Umbilical cord (tissue), 1 donor: ENCODE measurements at regions not wholly inside any gene's neighbourhood (a gene's known extent, or its start where the extent isn't known, plus 50 kb on each side); places are given as distances from the start of the nearest gene placed in this dataset.

ENCODE experiments used
- DNase-seq: peaks from one replicate; pipeline ENCODE4 v3.0.0-alpha.2; 2015; ENCODE audit warnings: low spot score

DNA sequence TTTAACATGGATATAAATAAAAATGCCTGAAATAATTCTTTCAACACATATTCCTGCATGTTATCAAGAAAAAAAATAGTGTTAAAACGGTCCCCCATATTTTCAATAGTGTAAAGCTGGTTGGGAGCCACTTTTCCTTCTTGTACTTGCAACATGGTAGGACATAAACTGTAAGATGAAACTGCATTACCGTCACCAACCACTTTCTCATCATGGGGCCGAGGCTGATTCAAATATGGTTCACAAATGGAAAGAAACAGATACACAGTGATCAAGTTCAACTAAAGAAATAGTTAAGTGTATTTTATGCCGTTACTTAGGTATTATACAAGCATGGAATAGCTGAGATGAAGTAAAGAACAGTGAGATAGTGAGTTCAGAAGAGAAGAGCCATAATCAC is 360.7 kb downstream of the ZEB2 start:
- no peak for DNase-seq

DNA sequence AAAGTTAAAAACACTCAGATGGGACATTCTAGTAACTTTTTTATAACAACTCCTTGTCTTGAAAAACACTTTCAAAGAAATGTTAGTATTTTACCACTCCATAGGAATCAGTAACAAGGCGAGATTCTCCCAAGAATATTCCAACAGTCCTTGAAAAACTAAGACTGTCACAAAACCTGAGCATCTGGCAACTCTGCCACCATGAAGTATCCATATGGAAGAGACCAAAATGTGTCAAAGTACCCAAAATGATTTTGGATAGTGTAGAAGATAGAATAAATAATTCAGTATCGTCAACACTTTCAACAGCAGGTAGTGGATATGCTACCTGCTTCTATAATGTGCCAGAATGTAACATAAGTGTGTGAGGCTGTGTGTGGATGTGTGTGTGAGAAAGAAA is 361.8 kb downstream of the ZEB2 start:
- DNase-seq: no peak

DNA sequence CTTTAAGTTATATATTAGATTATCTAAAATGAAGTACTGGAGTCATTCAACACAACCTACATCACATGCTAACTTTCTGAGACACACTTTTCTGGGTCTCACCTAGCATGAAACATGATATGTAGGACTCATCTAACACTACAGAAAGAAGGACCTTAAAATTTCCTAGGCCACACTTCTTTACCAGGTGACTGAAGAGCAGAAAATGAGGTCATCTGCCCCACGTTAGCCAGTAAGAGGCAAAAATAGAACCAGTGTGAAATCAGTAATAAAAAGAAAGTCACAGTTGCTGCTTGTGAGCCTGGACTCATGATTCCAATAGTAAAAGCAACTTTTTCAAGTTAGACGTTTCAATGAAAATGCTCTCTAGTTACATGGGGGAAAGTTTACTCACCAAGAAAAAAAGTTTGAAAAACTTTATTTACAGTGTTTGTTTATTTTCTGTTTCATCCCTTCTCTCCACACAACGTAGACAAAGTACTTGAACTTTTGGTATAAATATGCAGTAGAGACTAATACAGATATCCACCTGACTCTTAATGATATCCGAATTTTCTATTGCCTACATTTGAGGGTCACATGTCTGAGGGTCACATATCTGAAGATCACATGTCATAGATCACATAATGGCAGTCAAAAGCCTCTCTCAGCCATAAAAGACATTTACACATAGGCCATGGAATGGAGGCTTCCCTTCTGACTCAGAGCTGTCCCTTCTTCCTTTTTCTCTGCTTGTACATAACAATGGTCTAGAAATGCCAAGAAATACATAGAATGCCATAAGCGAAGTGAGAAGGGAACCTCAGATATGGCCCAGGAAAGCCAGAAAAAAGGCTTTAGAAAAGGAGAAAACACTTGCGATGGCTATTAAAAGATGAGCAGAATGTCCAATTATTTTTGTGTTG is 362.9 kb downstream of the ZEB2 start:
- DNase-seq: no peak

DNA sequence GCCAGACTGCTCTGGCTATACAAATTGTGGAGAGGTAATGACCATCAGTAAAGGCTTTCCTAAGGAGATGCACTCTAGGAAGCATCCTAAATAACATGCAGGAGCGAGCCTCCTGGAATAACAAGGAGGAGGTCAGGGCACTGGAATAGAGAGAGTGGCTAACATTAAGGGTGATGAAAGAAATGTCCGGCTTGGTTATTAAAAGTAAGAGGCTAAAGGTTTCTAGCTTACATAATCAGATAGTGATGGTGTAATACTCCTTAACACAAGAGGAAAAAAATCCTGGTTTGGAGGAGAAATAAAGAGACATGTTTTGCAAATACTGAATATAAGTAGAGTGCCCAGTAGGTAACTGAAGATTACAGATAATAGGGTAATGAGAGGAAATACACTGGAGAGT is 365.7 kb downstream of the ZEB2 start:
- no peak for DNase-seq

DNA sequence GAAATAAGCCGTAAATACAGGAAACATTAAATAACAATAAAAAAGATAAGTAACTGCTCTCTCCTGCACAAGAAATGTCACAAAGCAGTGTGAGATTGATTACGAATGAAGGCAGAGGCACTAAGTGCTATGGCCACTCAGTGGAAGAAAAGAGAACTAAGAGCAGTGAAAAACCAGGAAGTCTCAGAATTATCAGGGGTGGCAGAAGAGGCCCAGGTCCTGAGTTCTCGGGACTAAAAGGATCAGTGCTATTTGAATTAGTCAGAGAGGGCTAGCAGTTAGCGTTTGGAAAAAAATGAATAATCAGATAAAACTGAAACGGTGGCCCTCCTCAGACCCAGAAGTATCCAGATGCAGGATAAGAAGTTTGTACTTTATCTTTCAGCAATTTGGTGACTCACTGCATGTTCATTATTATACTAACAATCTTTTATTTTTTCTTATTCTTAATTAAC is 367.1 kb downstream of the ZEB2 start:
- peak; percentile 60 for DNase-seq

DNA sequence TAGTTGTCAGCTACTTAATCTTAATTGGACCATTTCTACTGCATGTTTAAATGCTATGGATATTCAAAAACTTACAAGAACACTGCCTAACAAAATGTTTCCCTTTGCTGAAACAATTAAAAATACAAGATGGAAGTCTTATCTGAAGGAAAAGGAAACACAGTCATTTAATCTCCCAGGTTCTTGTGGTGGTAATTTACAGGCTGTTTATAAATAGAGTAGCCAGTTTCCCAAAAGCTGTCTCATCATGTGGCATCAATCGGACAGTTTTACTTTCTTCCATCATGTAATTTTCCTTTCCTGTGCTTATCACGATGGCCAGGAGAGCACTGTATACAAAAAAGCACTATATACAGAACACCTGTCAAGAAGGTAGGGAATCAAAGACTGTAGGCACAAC is 368.1 kb downstream of the ZEB2 start:
- DNase-seq: no peak

DNA sequence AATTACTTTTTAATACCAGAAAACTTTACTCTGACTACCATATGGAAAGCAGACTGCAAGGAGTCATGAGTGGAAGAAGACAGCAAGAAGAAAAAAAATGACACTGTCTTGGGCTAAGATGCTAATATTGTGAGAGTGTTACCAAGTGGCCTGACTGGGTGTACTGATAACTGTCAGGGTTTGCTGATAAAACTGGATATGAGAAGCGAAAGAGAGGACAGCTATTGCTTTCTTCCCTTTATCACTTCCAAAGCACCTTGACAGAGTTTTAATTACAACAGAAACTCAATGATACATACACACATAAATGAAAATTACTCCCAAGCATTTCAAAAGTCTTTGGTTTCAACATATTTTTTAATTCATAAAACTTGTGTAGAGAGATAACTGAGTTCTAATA is 368.5 kb downstream of the ZEB2 start:
- DNase-seq: no peak

DNA sequence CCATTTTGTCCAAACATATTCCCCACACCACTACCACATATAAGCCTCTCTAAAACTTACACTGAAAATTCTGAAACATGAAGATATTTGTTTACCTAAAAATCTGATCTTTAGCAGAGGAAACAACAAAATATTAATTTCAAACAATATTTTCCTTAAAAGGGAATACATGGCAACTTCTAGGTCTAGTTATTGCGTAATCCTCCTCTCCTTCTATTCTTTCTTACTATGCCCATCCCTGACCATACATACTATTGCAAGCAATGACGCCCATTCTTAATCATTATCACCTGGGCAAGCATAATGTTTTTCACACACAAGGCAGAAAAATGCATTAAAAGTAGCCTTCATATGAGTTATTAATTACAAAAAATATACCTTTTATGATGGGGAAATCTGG is 372.6 kb downstream of the ZEB2 start:
- no peak for DNase-seq

DNA sequence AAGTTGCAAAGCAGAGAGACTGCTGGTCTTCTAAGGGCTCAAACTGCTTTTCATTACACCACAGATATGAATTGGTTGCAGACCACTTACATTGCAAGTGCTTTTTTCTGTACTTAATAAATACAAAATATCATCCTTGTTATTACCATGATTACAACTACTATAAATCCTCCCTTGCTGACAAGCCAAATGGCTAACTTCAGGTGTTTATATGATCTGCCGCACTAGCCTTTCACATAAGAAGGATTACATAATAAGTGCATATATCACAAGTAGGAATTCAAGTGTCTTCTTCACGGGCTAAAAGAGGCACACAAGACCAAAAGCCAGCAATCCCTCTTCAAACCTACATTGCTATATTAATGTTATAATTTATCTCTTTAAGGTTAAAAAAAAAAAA is 373.0 kb downstream of the ZEB2 start:
- no peak for DNase-seq

DNA sequence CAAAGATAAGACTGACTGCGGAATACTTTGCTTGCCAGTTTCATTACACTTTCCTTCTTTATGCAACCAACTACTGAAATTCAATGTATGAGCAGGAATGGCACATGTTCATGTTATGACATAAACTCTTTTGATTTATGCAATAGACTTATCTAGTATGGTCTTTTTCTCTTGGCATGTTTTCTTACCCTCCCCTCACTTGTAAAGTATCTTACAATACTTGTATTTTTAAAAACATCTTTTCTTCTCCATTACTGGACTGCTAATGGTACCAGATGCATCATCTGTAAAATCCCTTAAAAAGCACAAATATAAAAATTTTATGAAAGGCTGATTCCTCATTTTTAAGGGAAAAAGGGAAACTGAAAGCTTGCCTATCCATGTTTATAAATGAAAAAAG is 373.8 kb downstream of the ZEB2 start:
- peak; percentile 70 for DNase-seq

DNA sequence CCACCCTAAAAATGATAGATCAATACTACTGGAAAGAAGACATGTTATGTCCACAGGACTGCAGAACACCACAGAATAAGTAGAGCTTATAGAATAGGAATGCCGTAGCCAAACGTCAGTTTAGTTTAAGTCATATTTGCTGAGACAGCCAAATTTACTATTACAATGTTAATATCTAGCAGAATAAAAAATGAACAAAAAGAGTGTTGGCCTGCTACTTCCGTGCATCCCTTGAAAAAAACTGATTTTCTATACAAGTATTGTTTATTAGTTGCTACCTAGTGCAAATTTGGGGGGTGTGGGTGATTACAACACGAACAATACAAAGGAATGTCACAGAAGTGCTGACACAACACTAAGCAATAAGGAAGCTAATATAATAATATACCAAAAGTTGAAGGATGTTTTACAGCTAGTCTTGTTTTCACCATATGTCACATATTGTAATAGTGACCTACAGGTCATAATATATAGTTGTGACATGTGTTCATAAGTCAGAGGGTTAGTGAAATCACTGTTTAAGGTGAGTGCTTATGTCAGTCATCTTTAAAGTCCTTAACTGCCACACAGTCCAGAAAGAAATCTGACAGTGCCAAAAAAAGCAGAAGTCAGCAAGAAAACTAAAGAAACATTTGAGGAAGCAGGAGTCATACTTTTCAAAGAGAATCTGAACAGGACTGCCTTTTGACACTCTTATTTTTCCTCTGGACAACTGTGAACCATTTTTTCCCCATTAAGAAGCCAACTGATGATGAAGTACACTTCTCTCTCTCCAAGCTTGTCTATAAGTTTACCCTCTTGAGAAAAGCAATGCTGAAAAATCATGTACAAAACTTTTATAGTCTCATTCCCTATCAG is 376.4 kb downstream of the ZEB2 start:
- DNase-seq: peak; percentile 54

DNA sequence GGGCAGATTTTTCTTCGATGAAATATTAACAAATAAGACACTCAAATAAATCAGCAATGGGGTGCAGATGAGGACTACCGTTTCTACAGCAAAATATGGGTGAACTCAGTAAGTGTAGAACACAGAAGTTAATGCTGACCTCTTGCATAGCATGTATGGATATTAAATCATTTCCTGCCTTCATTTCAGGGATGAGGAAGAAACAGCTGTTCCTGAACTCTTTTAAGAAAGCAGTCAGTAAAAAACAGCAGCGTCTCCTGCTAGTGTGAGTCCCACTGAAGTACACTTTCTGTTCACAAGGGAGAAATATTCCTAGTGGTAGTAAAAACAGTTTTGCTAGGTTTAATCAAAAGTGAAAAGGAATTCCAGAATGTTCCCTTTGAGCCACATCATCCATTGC is 379.0 kb downstream of the ZEB2 start:
- peak; percentile 28 for DNase-seq

DNA sequence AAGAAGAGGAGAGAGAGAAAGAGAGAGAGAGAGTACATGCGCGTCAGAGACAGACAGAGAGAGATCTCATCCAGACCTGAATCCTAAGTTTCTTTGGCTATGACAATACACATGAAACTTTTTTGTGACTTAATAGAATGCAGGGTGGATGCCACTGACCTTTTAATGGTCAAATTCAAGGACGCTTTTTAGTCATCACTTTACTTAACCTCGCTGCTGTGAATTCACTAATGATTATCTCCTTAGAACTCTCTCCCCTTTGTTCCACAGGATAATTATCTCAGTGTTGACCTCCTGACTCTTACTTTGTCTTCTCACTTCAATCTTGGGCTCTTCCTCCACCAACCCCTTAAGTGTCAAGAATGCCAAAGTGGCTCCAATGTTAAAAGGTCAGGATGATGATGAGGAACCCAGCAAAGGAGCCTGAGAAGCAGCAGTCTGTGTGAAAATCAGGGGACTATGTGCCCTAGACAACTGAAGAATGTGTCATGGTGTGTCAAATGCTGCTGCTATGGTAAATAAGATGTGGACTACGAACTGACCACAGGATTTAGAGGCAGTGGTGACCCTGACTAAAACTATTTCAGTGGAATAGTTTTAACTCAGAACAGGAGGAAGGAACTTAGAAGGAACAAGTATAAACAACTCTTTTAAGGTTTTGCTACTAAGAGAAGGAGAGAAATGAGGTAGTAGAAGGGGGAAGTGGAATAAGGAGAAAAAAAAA is 382.1 kb downstream of the ZEB2 start:
- no peak for DNase-seq

DNA sequence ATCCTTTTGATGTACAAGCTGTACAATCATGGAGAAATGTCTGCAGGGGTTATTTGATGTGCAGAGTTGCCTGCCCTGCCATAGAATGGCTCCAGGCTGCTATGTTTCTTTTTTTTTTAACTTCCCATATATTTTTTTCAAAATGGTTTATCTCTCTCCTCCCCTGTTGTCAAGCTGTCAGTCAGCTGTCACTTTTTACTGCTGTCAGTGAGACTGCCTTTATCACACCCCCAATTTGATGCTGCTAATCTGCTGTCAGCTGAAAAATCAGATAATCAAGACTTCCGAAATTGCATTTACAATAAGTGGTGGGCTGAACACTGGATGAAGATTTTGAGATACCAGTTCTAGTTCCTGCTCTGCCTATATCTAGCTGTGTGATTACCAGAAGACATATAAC is 382.6 kb downstream of the ZEB2 start:
- DNase-seq: no peak

DNA sequence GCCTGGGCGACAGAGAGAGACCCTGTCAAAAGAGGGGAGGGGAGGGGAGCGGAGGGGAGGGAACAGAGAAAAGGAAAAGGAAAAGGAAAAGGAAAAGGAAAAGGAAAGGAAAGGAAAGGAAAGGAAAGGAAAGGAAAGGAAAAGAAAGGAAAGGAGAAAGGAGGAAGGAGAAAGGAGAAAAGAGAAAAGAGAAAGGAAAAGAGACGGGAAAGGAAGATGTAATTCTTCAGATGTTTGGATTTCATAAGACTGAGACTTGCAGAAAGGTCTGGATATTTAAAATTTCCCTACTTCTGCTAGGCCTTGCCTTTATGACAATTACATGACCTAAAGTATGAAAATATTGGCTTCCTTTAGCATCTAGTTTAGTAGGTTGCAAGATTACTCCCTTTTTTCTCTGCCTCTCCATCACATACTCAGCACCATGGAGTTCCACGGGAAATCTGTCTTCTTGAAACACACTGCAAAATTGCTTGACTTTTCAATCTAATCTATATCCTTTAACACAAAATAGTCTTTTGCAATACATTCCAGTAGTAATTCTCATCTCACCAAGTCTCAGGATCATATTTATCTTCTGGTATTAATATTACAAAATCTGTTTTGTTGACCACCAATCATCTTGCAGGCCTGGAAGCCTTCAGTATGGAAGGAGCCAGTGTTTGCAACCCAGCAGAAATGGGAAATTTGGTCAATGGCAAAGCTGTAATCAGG is 383.5 kb downstream of the ZEB2 start:
- DNase-seq: peak; percentile 83

DNA sequence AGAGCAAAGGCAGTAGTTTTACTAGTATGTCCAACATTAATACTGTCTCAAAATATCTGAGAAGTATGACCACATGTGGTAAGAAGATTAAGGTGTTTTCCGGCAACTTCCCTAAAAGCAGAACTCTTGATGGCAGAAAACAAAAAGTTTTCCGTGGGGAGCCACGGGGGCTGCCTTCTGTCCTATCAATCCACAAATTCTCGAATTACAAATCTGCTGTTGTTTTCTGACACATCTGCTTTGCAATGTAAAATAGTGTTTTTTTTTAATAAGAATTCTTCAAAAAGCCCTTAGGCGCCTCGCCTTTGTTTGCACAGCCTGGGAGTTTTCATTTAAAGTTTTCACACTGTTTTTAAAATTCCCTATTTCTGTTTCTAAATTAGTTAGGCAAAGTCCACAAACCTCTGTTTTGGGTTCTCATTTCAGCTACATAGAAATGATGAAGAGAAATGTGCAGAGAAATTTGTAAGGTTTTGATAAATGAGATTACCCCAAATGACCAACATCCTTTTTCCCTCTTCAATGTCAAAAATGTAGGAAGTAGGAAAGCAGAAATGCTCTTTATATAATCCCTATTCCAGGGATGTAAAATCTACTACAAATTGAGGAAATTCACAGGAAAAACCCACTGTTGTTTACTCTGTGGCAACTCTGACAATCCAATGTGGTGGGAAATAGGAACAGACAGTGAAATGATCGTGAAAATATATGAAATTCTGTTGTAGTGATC is 385.8 kb downstream of the ZEB2 start:
- DNase-seq: no peak

DNA sequence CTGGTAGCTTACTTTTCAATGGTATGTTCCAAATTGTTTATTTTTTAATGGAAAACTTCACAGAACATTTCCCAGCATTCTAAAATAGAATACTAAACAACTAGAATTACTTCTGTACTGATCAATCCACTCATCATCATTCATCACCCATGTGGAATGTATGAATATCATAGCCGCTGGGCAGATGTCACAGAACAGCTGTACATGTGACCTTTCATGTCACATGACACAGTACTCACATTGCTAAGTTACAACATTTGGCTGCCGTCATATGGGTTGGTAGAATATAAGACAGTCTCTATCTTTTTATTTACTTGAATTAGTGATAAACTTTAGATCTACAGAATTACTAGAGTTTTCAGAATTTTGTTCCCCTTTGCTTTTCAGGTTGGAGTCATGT is 387.6 kb downstream of the ZEB2 start:
- no peak for DNase-seq

DNA sequence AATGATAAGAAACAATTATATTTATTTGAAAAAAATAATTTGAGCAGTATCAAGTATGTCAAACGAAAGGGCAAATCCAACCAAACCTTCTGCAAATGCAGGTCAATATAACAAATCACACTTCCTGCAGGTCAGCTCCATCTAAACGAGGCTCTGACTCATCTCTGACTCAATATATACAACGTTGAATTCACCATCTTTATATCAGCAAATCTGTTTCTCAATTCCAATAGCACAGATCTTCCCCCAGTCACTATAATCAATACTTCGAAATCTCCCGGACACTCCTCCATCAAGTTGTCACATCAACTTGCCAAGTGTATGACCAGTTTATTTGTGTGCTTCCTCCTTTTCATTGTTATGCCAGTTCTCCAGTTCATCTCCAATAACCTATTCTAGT is 388.9 kb downstream of the ZEB2 start:
- DNase-seq: no peak

DNA sequence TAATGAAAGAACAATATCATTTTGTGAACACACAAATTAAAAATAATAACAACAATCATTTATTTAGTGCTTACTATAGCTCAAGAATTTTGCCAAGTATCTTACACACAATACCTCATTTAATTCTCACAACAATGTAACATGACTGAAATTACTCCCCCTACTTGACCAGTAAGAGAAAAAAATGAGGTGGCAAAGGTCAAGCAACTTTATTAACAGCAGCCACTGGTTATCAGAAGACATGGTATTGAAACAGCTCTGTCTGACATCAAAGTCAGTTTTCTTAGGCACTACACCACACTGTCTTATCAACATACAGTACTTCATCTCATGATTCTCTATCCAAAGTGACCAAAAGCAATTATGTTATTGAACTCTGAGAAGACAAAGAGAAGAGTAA is 389.4 kb downstream of the ZEB2 start:
- no peak for DNase-seq

DNA sequence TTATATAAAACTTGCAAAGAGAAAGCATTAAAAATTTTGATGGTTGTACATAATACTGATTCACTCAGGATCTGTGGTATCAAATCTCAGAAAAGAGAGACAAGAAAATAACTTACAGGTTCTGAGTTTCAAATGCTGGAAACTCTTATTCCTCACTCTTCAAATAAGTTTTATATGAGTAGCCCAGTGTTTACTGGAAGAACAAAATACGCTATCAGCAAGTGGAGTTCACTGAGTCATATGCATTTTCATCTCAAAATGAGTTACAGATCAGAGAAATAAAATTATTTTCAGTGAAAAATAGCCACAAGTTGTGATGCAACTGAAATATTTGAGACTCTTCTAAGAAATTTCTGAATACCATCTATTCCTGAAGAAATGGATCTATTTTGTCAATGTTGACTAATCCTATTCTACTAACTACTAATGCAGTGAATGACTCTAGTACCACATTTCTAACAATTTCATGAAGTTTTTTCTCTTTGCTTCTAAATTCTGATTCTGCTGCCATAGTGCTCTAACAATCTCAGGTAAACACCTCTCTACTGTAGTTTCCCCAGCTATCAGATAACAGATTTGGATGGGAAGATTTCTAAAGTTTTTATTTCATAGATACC is 391.7 kb downstream of the ZEB2 start:
- DNase-seq: no peak
